ENCODE measurements at regions not wholly inside any gene's neighbourhood (a gene's known extent, or its start where the extent isn't known, plus 50 kb on each side); places are given as distances from the start of the nearest gene placed in this dataset.
A peak's percentile ranks its signal among the peaks of the same experiment; 100 is the strongest.

DNA sequence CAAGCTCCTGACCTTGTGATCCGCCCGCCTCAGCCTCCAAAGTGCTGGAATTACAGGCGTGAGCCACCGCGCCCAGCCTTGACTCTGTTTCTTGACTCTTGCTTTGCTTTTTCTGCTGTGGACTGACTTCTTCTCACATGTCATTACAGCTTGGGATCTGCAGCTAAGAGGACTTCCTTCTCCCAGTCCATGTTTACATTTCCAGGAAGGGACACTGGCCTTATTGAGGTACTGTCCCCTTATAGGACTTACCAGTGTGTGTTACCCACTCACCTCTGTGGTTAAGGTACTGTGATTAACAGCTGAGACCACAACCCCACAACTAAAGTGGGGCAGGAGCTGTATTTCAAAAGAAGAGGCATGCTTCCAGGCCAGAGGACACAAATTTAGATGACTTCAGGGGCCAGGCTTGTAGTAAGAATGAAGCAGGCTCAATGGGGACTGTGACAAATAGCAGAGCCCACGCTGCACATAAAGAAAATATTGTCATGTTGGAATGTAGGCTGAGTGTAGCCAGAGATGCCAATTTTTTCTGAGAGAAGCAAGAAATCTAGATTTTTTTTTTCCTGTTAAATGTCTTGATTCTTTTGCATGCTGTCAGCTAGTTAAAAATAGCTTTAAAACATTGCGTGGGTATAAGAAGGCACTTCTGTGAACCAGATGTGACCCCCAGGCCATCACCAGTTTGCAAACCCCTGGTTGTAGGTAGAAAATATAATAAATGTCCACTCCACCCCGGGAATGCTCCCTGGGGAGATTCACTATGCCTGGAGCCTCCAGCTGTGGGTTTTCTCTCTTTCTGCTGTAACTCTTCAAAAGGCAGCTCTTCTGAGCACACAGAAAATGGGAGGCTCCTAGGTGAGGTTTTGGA, 75.0 kb downstream of the PTPDC1 start:
- no peak for DNase-seq

DNA sequence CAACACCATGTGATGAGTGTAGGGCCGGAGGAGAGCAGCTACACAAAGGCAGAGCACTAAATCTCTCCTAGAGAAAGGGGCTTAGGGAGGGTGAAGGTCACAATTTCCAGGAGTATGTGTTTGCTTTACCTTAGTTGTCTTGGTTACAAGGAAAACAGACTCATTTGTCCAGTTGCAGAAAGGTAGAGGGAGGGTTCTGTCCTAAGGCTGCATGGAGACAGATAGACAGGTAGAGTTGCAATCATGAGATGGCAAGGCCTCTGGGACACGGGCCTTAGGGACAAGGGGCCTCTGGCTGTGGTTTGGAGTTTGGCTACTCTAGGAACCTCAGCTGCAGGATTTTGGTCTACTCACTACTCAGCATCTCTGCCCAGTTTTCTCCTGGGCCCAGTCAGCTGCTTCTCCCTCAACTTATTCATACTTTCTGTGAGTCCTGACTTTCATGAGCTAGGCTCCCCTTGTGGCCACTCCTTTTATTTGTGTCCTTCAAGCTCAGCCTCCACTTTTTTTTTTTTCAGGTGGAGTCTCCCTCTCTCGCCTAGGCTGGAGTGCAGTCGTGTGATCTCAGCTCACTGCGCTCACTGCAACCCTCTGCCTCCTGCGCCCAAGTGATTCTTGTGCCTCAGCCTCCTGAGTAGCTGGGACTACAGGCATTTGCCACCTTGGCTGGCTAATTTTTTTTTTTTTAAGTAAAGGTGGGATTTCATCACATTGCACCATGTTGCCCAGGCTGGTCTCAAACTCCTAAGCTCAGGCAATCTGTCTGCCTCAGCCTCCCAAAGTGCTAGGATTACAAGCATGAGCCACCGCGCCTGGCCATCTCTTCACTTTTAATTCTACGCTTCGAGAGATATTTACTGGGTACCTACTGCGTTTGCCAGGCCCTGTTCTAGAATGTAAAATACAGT, 76.6 kb downstream of the PTPDC1 start:
- DNase-seq: no peak

DNA sequence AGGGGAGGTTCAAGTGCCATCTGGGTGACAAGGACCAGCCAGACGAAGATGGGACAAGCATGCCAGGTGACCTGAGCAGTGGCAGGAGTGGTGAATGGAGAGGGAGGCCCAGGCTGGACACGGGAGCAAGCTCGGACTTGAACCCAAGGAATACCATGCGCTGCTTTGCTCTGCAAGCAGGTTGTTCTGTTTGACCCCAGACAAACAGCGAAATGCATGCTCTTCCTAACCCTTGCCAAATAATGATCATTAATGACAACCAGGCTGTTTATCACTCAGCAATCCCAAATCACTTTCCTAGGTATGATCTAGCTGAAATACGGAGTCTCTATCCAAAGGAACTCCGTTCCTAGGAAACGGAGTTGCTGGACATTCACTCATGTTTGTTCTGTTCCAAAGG, 77.4 kb downstream of the PTPDC1 start:
- DNase-seq: no peak

- no peak for DNase-seq
These were observed 80.7 kb downstream of the PTPDC1 start for GRCh38 chr9:94164806-94165549.

GRCh38 chr9:94165592-94166235, 81.5 kb downstream of the PTPDC1 start:
- peak; percentile 94 for DNase-seq

DNA sequence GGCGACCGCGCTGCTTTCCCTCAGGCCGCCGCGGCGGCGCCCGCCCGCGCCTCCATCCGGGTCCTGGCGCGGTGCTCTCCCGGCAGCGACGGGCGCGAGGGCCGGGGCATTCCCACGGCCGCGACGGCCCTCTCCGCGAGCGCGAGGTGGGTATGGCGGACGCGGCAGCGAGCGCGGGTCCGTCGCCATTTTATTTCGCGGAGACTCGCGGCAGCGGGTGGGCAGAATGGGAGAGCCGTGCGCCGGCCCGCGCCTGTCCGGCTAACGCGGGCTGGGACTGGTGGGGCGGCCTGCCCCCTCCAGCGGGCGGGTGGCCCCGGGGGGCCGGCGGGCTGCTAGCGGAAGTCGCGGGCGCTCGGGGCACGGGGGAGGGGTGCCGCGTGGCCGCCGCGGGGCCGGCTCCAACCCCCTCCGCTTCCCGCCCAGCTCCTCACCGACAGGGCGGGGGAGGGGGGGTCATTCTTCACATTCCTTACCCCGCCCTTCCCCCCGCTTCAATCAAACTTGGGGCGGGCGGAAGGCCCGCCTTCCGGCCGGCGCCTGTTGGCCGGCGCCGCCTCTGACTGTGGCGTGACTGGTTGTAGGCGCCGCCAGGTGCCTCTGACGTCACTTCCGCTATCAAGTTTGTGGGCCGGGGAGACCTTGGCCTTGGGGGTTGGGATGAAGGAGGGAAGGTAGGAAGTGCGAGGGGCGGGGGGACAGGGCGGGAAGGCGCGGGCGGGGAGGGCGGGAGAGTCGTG, 82.1 kb downstream of the PTPDC1 start:
- peak; percentile 93 for DNase-seq

DNA sequence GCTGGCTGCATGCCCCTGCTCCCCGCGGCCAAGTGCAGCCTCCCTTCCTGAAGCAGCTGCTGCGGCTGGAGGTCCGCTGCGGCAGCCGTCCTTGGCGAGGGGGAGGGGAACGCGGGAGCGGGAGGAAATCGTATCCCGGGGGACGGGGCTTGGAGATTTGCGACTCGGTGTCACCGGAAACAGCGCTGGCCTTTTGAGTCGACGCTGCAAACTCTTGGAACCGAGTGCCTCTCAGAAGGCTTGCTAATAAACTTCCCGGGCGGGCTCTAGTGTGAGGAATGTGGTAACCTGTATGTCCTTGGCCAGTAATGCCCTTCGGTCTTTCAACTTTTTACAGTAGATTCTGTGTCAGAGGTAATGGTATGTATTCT, 82.7 kb downstream of the PTPDC1 start:
- DNase-seq: no peak

- DNase-seq: no peak
These were observed 83.2 kb downstream of the PTPDC1 start for GRCh38 chr9:94167376-94167890.

DNA sequence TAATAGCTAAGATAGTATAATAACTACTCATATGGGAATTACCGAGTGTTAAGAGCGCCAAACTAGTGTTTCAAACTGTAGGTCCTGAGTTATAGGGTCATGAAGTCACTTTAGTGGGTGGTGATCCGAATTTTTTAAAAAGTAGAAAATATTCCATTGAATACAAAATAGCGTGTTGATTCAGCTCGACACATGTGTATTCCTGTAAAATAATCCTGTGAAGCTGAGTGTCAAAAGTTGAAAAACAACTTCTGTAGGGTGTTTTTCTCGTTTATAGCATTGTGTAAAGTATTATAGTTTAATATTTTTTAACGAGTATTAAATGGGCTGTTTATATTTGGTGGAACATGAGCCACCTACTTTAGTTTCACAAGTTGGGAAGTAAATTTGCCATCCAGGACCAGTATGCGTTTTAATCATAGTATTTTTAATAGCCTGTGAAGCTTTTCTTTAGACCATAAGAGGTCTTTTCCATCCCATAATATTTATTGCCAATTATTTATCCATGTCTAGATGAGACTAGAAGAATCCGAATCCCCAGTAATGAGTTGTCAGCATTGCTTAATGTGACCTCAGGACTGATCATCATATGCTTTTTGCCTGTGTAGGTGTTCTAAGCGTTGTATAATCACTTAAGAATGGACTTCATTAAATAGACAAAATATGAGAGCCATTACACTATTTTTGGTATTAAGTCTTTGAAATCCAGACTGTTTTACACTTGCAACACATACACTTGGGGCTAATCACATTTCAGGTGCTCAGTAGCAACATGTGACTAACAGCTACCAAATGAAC, 84.1 kb downstream of the PTPDC1 start:
- DNase-seq: no peak

GRCh38 chr9:94169968-94170367, 85.7 kb downstream of the PTPDC1 start:
- no peak for DNase-seq

DNA sequence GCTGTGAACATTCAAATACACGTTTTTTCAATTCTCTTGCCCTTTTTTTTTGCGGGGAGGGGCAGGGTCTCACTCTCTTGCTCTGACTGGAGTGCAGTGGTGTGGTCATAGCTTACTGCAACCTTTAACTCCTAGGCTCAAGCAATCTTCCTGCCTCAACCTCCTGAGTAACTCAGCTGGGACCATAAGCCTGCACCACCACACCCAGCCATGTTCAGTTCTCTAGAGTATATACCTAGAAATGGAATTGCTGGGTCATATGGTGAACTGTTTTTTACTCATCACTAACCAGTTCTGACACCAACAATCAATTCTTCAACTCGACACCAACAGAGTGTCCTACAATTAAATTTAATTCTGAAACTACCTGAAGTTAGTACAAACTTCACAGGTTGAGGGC, 85.5 kb upstream of the ZNF169 start:
- no peak for DNase-seq

- no peak for DNase-seq
These were observed 84.9 kb upstream of the ZNF169 start for GRCh38 chr9:94174164-94174563.

- no peak for DNase-seq
These were observed 83.4 kb upstream of the ZNF169 start for GRCh38 chr9:94175669-94176068.

GRCh38 chr9:94176608-94177007, 82.5 kb upstream of the ZNF169 start:
- no peak for DNase-seq

GRCh38 chr9:94178927-94179326, 80.2 kb upstream of the ZNF169 start:
- DNase-seq: no peak

DNA sequence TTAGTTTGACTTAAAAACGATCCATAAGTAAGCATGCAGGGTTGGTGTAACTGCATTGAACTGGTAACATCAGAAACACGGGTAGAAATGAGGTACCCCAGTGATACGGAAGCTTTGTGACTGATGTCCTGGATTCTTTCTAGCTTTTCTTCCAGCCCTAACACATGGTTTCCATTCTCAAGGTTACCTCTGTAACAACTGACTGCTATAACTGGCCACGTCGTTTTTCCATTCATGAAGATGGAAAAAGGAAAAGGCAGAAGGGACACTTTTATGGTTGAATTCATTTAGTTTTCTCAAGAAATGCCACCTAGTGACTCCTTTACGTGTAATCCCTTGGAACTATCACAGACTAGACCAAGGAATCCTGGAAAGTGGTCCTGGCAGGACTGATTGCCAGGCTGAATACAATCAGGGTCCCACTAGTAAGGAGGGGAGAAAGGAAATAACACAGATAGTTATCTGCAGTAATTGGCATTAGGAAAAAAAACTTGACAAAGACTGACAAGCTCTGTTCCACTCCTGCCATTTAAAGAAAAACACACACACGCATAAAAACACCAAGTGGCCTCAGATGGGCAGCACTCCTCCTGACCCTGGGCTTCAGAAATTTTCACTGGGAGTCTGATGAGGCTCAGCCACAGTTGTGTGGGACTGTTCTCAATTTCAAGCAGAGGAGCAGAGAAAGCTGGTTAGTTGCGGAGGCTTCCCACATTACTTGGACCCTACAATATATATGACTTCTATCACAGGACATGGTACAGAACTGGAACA, 77.5 kb upstream of the ZNF169 start:
- no peak for DNase-seq

GRCh38 chr9:94182532-94182931, 76.6 kb upstream of the ZNF169 start:
- no peak for DNase-seq

DNA sequence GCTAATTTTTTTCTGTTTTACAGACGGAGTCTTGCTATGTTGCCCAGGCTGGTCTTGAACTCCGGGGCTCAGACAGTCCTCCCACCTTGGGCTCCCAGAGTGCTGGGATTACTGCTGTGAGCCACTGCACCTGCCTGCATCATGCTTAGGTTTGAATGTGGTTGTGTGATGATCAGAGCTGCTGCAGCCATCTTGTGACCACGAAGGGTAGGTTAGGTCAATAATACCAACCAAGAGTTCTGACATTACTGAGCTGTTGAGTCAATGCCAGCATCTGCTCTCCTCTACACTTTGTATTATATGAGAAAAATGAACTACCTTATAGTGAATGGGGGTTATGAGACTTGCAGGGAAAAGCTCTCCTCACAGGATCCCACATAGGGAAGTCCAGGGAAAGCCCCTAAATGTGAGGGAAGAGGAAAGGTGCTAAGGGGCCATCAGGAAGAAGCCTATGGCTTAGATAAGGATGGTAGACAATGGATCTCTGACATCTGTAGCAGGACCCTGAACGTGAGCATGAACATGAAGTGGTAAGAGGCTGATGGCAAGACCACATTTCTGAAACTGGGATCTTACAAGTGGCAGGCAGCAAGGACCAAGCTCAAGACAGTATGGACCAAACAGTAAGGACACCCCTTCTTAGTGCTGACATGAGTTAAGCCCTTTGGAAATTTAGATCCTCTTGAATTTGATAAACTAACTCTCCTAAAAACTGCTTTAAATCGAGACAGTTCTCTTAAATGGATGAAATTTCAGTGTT, 75.7 kb upstream of the ZNF169 start:
- no peak for DNase-seq

DNA sequence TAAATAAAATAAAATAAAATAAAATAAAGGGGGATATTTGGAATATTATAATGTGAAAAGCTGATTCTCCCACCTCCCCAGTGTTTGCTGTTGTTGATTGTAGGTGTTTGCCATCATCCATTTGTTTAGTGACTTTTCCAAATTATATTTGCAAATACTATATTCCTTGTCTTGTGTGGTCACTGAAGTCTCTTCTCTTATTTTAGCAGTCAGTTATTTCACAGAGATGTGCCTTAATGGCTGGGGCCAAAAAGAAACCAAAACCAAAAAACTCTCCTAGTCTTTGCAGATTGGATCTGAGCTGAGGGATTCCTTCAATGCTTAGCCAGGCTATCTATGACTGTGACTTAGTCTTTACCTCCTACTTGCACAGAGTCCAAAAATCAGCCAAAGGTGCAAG, 70.9 kb upstream of the ZNF169 start:
- DNase-seq: no peak

All from activated CD8-positive, alpha-beta memory T cell treated with anti-CD3 and anti-CD28 coated beads, Interleukin-2, amount 50 U/mL, for 48 hours (primary cell).